Ishikawa (cell line): ENCODE measurements at regions not wholly inside any gene's neighbourhood (a gene's known extent, or its start where the extent isn't known, plus 50 kb on each side); places are given as distances from the start of the nearest gene placed in this dataset.

Experiments used
- CEBPB ChIP-seq: IDR thresholded peaks from 2 replicates; pipeline ENCODE4 v1.6.1; 2012
- CREB1 ChIP-seq: IDR thresholded peaks from 2 replicates; pipeline ENCODE4 v1.6.1; 2012; ENCODE audit warnings: low read depth
- EGR1 ChIP-seq: IDR thresholded peaks from 2 replicates; pipeline ENCODE4 v1.6.1; 2012
- EP300 ChIP-seq: IDR thresholded peaks from 2 replicates; pipeline ENCODE4 v1.6.1; 2012; ENCODE audit warnings: borderline replicate concordance
- FOXM1 ChIP-seq: IDR thresholded peaks from 2 replicates; pipeline ENCODE4 v1.6.1; 2012; ENCODE audit warnings: low read depth, borderline replicate concordance
- NFIC ChIP-seq: IDR thresholded peaks from 2 replicates; pipeline ENCODE4 v1.6.1; 2012
- RAD21 ChIP-seq: IDR thresholded peaks from 2 replicates; pipeline ENCODE4 v1.6.1; 2012; ENCODE audit warnings: low read depth
- TAF1 ChIP-seq: IDR thresholded peaks from 2 replicates; pipeline ENCODE4 v1.6.1; 2012; ENCODE audit warnings: low read depth, mild to moderate bottlenecking
- TCF12 ChIP-seq: IDR thresholded peaks from 2 replicates; pipeline ENCODE4 v1.6.1; 2012; ENCODE audit warnings: low read depth
- TEAD4 ChIP-seq: IDR thresholded peaks from 2 replicates; pipeline ENCODE4 v1.6.1; 2012
- YY1 ChIP-seq: IDR thresholded peaks from 2 replicates; pipeline ENCODE4 v1.6.1; 2012; ENCODE audit warnings: low read depth
- ZBTB7A ChIP-seq: IDR thresholded peaks from 2 replicates; pipeline ENCODE4 v1.6.1; 2012; ENCODE audit warnings: low read depth
- TF ChIP-seq, protein P1 (sequence below): IDR thresholded peaks from 2 replicates; pipeline ENCODE4 v1.6.1; 2012; ENCODE audit warnings: low read depth, mild to moderate bottlenecking
- TF ChIP-seq, protein P2 (sequence below): IDR thresholded peaks from 2 replicates; pipeline ENCODE4 v1.6.1; 2012
- TF ChIP-seq, protein P3 (sequence below): IDR thresholded peaks from 2 replicates; pipeline ENCODE4 v1.6.1; 2012

DNA sequence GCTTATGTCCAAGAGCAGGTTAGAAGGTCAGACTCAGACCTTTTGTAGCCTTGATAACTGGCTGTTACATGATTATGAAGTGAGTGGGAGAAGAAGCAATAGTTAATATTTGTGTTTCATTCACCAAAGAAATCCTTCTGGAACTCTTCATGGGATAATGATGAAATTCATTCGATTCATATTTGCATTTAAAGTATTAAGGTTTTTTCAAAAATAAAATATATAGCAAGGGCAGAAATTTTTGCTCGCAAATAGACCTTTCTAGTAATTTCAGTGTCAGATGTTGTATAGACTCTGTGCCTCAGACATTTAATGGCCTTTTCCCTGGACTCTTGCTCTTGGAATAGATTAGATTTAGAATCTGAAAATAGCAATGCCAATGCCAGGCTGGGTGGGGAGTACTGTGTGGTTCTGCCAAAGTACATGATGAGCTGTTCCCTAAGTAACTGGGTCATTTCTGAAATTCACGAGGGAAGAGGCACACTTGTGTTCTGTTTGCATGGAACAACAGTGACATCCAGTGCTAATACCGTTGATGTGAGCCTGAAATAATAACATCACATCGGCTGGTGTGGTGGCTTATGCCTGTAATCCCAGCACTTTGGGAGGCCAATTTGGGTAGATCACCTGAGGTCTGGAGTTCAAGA is 119.2 kb downstream of the MBL2 start:
- no peak for TF ChIP-seq CEBPB

DNA sequence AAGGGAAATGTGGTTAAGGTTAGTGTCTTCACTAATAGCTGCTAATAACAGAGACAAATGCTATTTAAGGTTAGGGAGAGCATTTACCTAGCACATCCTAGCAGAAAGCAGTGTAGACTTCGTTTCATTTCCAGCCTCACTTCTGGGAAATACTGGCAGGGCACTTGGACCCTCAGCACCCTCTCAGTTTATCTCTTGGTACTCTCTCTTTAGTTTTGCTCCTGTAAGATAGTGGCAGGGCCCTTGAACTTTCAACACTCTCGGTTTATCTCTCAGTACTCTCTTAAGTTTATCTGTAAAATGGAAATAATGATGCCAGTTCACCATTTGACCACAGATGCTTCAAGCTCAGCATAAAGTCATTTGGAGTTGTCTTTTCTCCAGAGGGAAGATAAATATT is 118.4 kb downstream of the MBL2 start:
- TF ChIP-seq YY1 (no peak), EP300 (no peak), TAF1 (no peak)
- TF ChIP-seq, protein P1, sequence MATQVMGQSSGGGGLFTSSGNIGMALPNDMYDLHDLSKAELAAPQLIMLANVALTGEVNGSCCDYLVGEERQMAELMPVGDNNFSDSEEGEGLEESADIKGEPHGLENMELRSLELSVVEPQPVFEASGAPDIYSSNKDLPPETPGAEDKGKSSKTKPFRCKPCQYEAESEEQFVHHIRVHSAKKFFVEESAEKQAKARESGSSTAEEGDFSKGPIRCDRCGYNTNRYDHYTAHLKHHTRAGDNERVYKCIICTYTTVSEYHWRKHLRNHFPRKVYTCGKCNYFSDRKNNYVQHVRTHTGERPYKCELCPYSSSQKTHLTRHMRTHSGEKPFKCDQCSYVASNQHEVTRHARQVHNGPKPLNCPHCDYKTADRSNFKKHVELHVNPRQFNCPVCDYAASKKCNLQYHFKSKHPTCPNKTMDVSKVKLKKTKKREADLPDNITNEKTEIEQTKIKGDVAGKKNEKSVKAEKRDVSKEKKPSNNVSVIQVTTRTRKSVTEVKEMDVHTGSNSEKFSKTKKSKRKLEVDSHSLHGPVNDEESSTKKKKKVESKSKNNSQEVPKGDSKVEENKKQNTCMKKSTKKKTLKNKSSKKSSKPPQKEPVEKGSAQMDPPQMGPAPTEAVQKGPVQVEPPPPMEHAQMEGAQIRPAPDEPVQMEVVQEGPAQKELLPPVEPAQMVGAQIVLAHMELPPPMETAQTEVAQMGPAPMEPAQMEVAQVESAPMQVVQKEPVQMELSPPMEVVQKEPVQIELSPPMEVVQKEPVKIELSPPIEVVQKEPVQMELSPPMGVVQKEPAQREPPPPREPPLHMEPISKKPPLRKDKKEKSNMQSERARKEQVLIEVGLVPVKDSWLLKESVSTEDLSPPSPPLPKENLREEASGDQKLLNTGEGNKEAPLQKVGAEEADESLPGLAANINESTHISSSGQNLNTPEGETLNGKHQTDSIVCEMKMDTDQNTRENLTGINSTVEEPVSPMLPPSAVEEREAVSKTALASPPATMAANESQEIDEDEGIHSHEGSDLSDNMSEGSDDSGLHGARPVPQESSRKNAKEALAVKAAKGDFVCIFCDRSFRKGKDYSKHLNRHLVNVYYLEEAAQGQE: no peak

DNA sequence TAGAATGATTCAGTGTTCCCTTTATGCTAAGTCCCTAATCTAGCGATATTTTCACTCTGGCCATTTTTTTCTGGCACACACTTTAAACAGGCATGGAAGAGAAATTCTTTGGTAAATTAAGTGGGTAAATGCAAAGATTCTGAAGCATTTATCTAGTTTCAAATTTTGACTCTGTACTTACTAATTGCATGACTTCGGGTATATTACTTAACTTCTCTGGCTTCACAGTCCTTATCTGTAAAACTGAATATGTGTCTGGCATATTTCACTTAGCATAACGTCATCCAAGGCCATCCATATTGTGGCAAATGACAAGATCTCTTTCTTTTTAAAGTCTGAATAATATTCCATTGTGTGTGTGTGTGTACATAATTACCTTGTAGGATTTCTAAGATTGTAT is 114.5 kb downstream of the MBL2 start:
- TF ChIP-seq ZBTB7A: no peak
- TF ChIP-seq TAF1: no peak
- TF ChIP-seq EP300: no peak
- TF ChIP-seq, protein P2, sequence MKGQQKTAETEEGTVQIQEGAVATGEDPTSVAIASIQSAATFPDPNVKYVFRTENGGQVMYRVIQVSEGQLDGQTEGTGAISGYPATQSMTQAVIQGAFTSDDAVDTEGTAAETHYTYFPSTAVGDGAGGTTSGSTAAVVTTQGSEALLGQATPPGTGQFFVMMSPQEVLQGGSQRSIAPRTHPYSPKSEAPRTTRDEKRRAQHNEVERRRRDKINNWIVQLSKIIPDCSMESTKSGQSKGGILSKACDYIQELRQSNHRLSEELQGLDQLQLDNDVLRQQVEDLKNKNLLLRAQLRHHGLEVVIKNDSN: no peak
- no peak for TF ChIP-seq TEAD4
- no peak for TF ChIP-seq YY1
- no peak for TF ChIP-seq NFIC
- TF ChIP-seq, protein P1: no peak
- TF ChIP-seq CEBPB: no peak
- TF ChIP-seq FOXM1: no peak
- TF ChIP-seq, protein P3, sequence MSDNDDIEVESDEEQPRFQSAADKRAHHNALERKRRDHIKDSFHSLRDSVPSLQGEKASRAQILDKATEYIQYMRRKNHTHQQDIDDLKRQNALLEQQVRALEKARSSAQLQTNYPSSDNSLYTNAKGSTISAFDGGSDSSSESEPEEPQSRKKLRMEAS: no peak
- no peak for TF ChIP-seq TCF12
- no peak for TF ChIP-seq CREB1
- no peak for TF ChIP-seq RAD21
- TF ChIP-seq EGR1: no peak

DNA sequence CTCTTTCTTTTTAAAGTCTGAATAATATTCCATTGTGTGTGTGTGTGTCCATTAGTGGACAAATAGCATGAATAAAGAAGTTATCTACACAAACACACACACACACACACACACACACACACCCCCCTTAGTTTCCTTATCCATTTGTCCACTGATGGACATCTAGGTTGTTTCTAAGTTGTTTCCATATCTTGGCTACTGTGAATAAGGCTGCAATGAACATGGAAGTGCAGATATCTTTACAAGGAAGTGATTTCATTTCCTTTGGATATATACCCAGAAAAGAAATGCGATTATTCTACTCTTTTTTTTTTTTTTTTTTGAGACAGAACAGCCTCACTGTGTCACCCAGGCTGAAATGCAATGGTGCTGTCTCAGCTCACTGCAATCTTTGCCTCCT is 113.5 kb downstream of the MBL2 start:
- TF ChIP-seq TCF12: no peak
- no peak for TF ChIP-seq TEAD4

DNA sequence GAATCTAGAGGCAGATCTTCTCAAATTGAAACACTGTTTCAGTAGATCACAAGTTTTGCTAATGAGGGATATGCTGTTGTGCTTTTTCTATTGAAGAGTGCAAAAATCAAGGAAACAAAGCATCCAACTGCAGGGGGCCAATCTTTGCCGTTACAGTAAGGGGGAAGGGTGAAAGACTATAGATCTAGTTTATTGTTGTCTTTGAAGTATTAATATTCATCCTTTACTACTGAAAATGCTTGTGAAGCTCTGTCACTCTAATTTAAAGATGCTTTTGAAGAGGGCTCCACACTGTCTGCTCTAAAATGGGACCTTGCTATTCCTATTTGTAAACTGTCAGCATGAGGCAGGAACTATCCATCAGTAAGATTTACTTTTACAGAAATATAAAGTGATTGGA is 110.3 kb downstream of the MBL2 start:
- TF ChIP-seq YY1 (no peak), TCF12 (no peak), FOXM1 (no peak), TAF1 (no peak), CEBPB (no peak), TEAD4 (no peak), EP300 (no peak)
- TF ChIP-seq, protein P1: no peak
- TF ChIP-seq, protein P3: no peak

DNA sequence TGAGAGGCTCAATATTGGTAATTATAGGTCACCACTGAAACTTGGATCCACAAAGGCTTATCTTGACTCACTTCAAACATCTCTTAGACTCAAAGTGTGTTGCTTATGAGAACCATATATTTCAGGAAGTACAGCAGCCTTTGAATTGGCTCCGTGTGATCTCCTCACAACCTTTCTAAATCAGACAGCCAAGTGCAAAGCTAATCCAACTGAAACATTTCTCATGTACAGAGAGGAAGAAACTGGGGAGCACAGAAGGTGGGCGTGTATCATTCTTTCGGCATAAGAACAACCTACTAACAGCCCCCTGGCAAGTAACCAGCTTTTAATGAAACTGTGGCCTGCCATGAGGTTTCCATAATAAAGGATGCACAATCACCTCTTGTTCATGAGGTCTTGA is 109.4 kb downstream of the MBL2 start:
- no peak for TF ChIP-seq TCF12
- TF ChIP-seq FOXM1: no peak
- TF ChIP-seq, protein P3: no peak
- TF ChIP-seq ZBTB7A: no peak
- TF ChIP-seq RAD21: no peak
- no peak for TF ChIP-seq EGR1
- TF ChIP-seq CREB1: no peak
- no peak for TF ChIP-seq EP300
- no peak for TF ChIP-seq TEAD4
- TF ChIP-seq YY1: no peak
- no peak for TF ChIP-seq NFIC
- TF ChIP-seq, protein P1: no peak
- TF ChIP-seq CEBPB: no peak
- no peak for TF ChIP-seq TAF1
- TF ChIP-seq, protein P2: no peak
